ENCODE measurements at regions not wholly inside any gene's neighbourhood (a gene's known extent, or its start where the extent isn't known, plus 50 kb on each side); places are given as distances from the start of the nearest gene placed in this dataset.

- DNase-seq (ENCODE audit: low read depth), result no peak
These were observed 138.7 kb upstream of the PPP1R26 start for GRCh38 chr9:135340726-135341475.

GRCh38 chr9:135341612-135342169 lies 137.9 kb upstream of the PPP1R26 start:
- DNase-seq (ENCODE audit: low read depth), result no peak

GRCh38 chr9:135342206-135343130 lies 137.1 kb upstream of the PPP1R26 start:
- DNase-seq (ENCODE audit: low read depth), result no peak

GRCh38 chr9:135343136-135343535 lies 136.4 kb upstream of the PPP1R26 start:
- DNase-seq (ENCODE audit: low read depth), result no peak

GRCh38 chr9:135343837-135344522 lies 135.6 kb upstream of the PPP1R26 start:
- peak; percentile 10 for DNase-seq (ENCODE audit: low read depth)

- no peak for DNase-seq (ENCODE audit: low read depth)
These were observed 135.1 kb upstream of the PPP1R26 start for GRCh38 chr9:135344523-135344901.

GRCh38 chr9:135344915-135345500 lies 134.6 kb upstream of the PPP1R26 start:
- DNase-seq (ENCODE audit: low read depth), result no peak

GRCh38 chr9:135345775-135346433 lies 133.7 kb upstream of the PPP1R26 start:
- DNase-seq (ENCODE audit: low read depth), result no peak

GRCh38 chr9:135346438-135347050 lies 133.0 kb upstream of the PPP1R26 start:
- no peak for DNase-seq (ENCODE audit: low read depth)

GRCh38 chr9:135347461-135347860 lies 132.1 kb upstream of the PPP1R26 start:
- DNase-seq (ENCODE audit: low read depth), result no peak

- DNase-seq (ENCODE audit: low read depth), result no peak
These were observed 131.3 kb upstream of the PPP1R26 start for GRCh38 chr9:135348076-135348787.

- DNase-seq (ENCODE audit: low read depth), result no peak
These were observed 130.8 kb upstream of the PPP1R26 start for GRCh38 chr9:135348788-135349150.

GRCh38 chr9:135349212-135350002 lies 130.2 kb upstream of the PPP1R26 start:
- no peak for DNase-seq (ENCODE audit: low read depth)

GRCh38 chr9:135350003-135350315 lies 129.6 kb upstream of the PPP1R26 start:
- DNase-seq (ENCODE audit: low read depth), result no peak

GRCh38 chr9:135353935-135354334 lies 125.6 kb upstream of the PPP1R26 start:
- DNase-seq (ENCODE audit: low read depth), result no peak

GRCh38 chr9:135355521-135356011 lies 124.0 kb upstream of the PPP1R26 start:
- no peak for DNase-seq (ENCODE audit: low read depth)

- no peak for DNase-seq (ENCODE audit: low read depth)
These were observed 123.6 kb upstream of the PPP1R26 start for GRCh38 chr9:135356021-135356420.

- no peak for DNase-seq (ENCODE audit: low read depth)
These were observed 122.8 kb upstream of the PPP1R26 start for GRCh38 chr9:135356796-135357195.

GRCh38 chr9:135357863-135358551 lies 121.6 kb upstream of the PPP1R26 start:
- no peak for DNase-seq (ENCODE audit: low read depth)

Data from activated T-helper 9 cell treated with anti-CD3 and anti-CD28 coated beads, Interleukin-2, amount 50 U/mL, for 16 hours (primary cell).